GM19438 (cell line): ENCODE measurements at regions not wholly inside any gene's neighbourhood (a gene's known extent, or its start where the extent isn't known, plus 50 kb on each side); places are given as distances from the start of the nearest gene placed in this dataset.
"Not testable (repeated sequence)": the region's sequence is repeated elsewhere in the genome, so short reads cannot be mapped to it uniquely, and the experiment has no call there.

Experiments used
- ATAC-seq: cut with Tn5 transposase; IDR thresholded peaks from one replicate; pipeline ENCODE4 v1.9.1; 2021; ENCODE audit warnings: low read depth; ENCODE audit not compliant: unreplicated experiment

GRCh38 chr5:60448600-60448999 lies 251.4 kb downstream of the DEPDC1B start:
- ATAC-seq: no peak

GRCh38 chr5:60447488-60447920 lies 252.5 kb downstream of the DEPDC1B start:
- ATAC-seq: no peak

GRCh38 chr5:60446917-60447316 lies 253.0 kb downstream of the DEPDC1B start:
- no peak for ATAC-seq

GRCh38 chr5:60445921-60446320 lies 254.0 kb downstream of the DEPDC1B start:
- no peak for ATAC-seq

GRCh38 chr5:60445427-60445826 lies 254.5 kb downstream of the DEPDC1B start:
- no peak for ATAC-seq

- no peak for ATAC-seq
Observed at GRCh38 chr5:60444661-60445360, 255.2 kb downstream of the DEPDC1B start.

- ATAC-seq: no peak
Observed at GRCh38 chr5:60439552-60439951, 260.4 kb downstream of the DEPDC1B start.

- ATAC-seq: no peak
Observed at GRCh38 chr5:60437308-60437707, 262.7 kb downstream of the DEPDC1B start.

GRCh38 chr5:60436518-60436917 lies 263.4 kb downstream of the DEPDC1B start:
- no peak for ATAC-seq

- no peak for ATAC-seq
Observed at GRCh38 chr5:60435808-60436207, 264.2 kb downstream of the DEPDC1B start.

- ATAC-seq: not testable (repeated sequence)
Observed at GRCh38 chr5:60426189-60426588, 273.8 kb downstream of the DEPDC1B start.

GRCh38 chr5:60420773-60421172 lies 279.2 kb downstream of the DEPDC1B start:
- ATAC-seq: not testable (repeated sequence)

GRCh38 chr5:60417500-60418181 lies 282.3 kb downstream of the DEPDC1B start:
- ATAC-seq: no peak

GRCh38 chr5:60415443-60415842 lies 284.5 kb downstream of the DEPDC1B start:
- no peak for ATAC-seq

- ATAC-seq: no peak
Observed at GRCh38 chr5:60410427-60410826, 289.5 kb downstream of the DEPDC1B start.

GRCh38 chr5:60404171-60404570 lies 295.8 kb downstream of the DEPDC1B start:
- no peak for ATAC-seq

- no peak for ATAC-seq
Observed at GRCh38 chr5:60403343-60404006, 296.5 kb downstream of the DEPDC1B start.

- no peak for ATAC-seq
Observed at GRCh38 chr5:60402161-60402785, 297.7 kb downstream of the DEPDC1B start.

- ATAC-seq: no peak
Observed at GRCh38 chr5:60401526-60401925, 298.4 kb downstream of the DEPDC1B start.

- ATAC-seq: no peak
Observed at GRCh38 chr5:60399507-60399906, 300.5 kb downstream of the DEPDC1B start.

GRCh38 chr5:60395712-60396329 lies 304.1 kb downstream of the DEPDC1B start:
- ATAC-seq: no peak
